ENCODE measurements at regions not wholly inside any gene's neighbourhood (a gene's known extent, or its start where the extent isn't known, plus 50 kb on each side); places are given as distances from the start of the nearest gene placed in this dataset.

GRCh38 chr2:150695451-150696135, 208.1 kb upstream of the RND3 start:
- Histone ChIP-seq H3K27me3 (ENCODE audit: control insufficient read depth in 2 of 2, insufficient read depth in 1 of 2, low read length in 1 of 2) (no peaks in the 10 kb centered on the region), H3K36me3 (ENCODE audit: control insufficient read depth in 2 of 2, insufficient read depth in 2 of 2, low read length in 1 of 2) (no peaks in the 10 kb centered on the region), H3K4me3 (ENCODE audit: low read length in 2 of 2) (no peak overlapping the region), H3K27ac (ENCODE audit: low read depth in 1 of 2, low read length in 1 of 2) (no peak overlapping the region), H3K9me3 (ENCODE audit: control insufficient read depth in 2 of 2, insufficient read depth in 1 of 2, low read length in 1 of 2) (no peaks in the 10 kb centered on the region), H3K4me1 (ENCODE audit: control insufficient read depth in 2 of 2, insufficient read depth in 2 of 2, low read length in 2 of 2) (no peaks in the 10 kb centered on the region)
- 76% methylated on average over 3 of the region's 3 CpGs for WGBS
- DNase-seq (ENCODE audit: low read depth in 6 of 9, low spot score in 9 of 9) = no peak

DNA sequence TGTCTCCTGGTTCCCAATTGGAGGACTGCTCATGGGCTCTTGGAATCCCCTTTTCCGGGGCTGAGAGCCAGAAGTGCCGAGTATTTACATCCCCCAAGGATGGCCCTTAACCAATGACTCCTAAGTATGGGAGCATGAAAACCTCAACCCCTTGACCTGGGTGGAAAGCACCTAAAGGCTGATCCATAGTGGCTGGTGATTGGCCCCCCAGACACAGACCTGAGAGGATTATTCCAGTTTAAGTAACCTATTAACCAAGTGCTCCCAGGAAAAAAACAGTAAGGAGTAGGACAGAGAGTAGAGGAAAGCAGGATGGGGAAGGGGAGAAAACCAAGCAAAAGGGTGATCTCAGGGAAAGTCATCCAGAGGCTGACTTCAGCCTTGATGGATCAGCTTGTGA, 206.1 kb upstream of the RND3 start:
- H3K9me3 ChIP-seq (ENCODE audit: control insufficient read depth in 2 of 2, insufficient read depth in 1 of 2, low read length in 1 of 2) = no peaks in the 10 kb centered on the region
- H3K4me1 ChIP-seq (ENCODE audit: control insufficient read depth in 2 of 2, insufficient read depth in 2 of 2, low read length in 2 of 2) = no peaks in the 10 kb centered on the region
- DNase-seq (ENCODE audit: low read depth in 6 of 9, low spot score in 9 of 9) = no peak
- H3K27ac ChIP-seq (ENCODE audit: low read depth in 1 of 2, low read length in 1 of 2) = no peak overlapping the region
- no peak overlapping the region for H3K4me3 ChIP-seq (ENCODE audit: low read length in 2 of 2)
- no peaks in the 10 kb centered on the region for H3K27me3 ChIP-seq (ENCODE audit: control insufficient read depth in 2 of 2, insufficient read depth in 1 of 2, low read length in 1 of 2)
- WGBS = 94% methylated on average over 2 of the region's 2 CpGs
- no peaks in the 10 kb centered on the region for H3K36me3 ChIP-seq (ENCODE audit: control insufficient read depth in 2 of 2, insufficient read depth in 2 of 2, low read length in 1 of 2)

- Histone ChIP-seq H3K36me3 (ENCODE audit: control insufficient read depth in 2 of 2, insufficient read depth in 2 of 2, low read length in 1 of 2) (no peaks in the 10 kb centered on the region), H3K27me3 (ENCODE audit: control insufficient read depth in 2 of 2, insufficient read depth in 1 of 2, low read length in 1 of 2) (no peaks in the 10 kb centered on the region), H3K27ac (ENCODE audit: low read depth in 1 of 2, low read length in 1 of 2) (no peak overlapping the region), H3K4me1 (ENCODE audit: control insufficient read depth in 2 of 2, insufficient read depth in 2 of 2, low read length in 2 of 2) (no peaks in the 10 kb centered on the region), H3K4me3 (ENCODE audit: low read length in 2 of 2) (no peak overlapping the region), H3K9me3 (ENCODE audit: control insufficient read depth in 2 of 2, insufficient read depth in 1 of 2, low read length in 1 of 2) (no peaks in the 10 kb centered on the region)
- no peak for DNase-seq (ENCODE audit: low read depth in 6 of 9, low spot score in 9 of 9)
- 96% methylated on average over 1 of the region's 1 CpG for WGBS
Measured at GRCh38 chr2:150690870-150691269, 203.4 kb upstream of the RND3 start.

- no peak for DNase-seq (ENCODE audit: low read depth in 6 of 9, low spot score in 9 of 9)
- WGBS = 91% methylated on average over 2 of the region's 2 CpGs
- Histone ChIP-seq H3K4me1 (ENCODE audit: control insufficient read depth in 2 of 2, insufficient read depth in 2 of 2, low read length in 2 of 2) (no peaks in the 10 kb centered on the region), H3K27ac (ENCODE audit: low read depth in 1 of 2, low read length in 1 of 2) (no peak overlapping the region), H3K4me3 (ENCODE audit: low read length in 2 of 2) (no peak overlapping the region), H3K36me3 (ENCODE audit: control insufficient read depth in 2 of 2, insufficient read depth in 2 of 2, low read length in 1 of 2) (no peaks in the 10 kb centered on the region), H3K27me3 (ENCODE audit: control insufficient read depth in 2 of 2, insufficient read depth in 1 of 2, low read length in 1 of 2) (no peaks in the 10 kb centered on the region), H3K9me3 (ENCODE audit: control insufficient read depth in 2 of 2, insufficient read depth in 1 of 2, low read length in 1 of 2) (no peaks in the 10 kb centered on the region)
Measured at GRCh38 chr2:150690261-150690660, 202.8 kb upstream of the RND3 start.

- 83% methylated on average over 2 of the region's 2 CpGs for WGBS
- Histone ChIP-seq H3K36me3 (ENCODE audit: control insufficient read depth in 2 of 2, insufficient read depth in 2 of 2, low read length in 1 of 2) (no peaks in the 10 kb centered on the region), H3K4me1 (ENCODE audit: control insufficient read depth in 2 of 2, insufficient read depth in 2 of 2, low read length in 2 of 2) (no peaks in the 10 kb centered on the region), H3K27me3 (ENCODE audit: control insufficient read depth in 2 of 2, insufficient read depth in 1 of 2, low read length in 1 of 2) (no peaks in the 10 kb centered on the region), H3K27ac (ENCODE audit: low read depth in 1 of 2, low read length in 1 of 2) (no peak overlapping the region), H3K4me3 (ENCODE audit: low read length in 2 of 2) (no peak overlapping the region), H3K9me3 (ENCODE audit: control insufficient read depth in 2 of 2, insufficient read depth in 1 of 2, low read length in 1 of 2) (no peaks in the 10 kb centered on the region)
- no peak for DNase-seq (ENCODE audit: low read depth in 6 of 9, low spot score in 9 of 9)
Measured at GRCh38 chr2:150689590-150689989, 202.1 kb upstream of the RND3 start.

DNA sequence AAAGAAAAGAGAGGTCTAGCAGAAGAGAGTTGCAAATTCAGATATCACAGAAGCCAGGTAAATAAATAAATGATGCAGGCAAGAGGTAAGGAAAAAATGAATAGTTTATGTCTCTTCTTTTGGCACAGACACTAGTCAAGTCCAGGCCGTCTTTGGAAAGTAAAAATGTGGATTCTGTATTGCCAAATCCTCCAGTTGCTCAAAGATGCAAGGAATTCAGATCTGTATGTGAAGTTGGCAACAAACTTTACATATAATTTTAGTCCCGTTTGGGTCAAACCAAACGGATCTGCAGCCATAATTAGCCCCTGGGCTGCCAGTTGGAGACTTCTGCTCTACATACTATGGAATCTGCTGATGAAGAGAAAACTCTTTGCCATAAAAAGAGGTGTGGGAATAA, 200.5 kb upstream of the RND3 start:
- Histone ChIP-seq H3K9me3 (ENCODE audit: control insufficient read depth in 2 of 2, insufficient read depth in 1 of 2, low read length in 1 of 2) (no peaks in the 10 kb centered on the region), H3K27me3 (ENCODE audit: control insufficient read depth in 2 of 2, insufficient read depth in 1 of 2, low read length in 1 of 2) (no peaks in the 10 kb centered on the region), H3K4me1 (ENCODE audit: control insufficient read depth in 2 of 2, insufficient read depth in 2 of 2, low read length in 2 of 2) (no peaks in the 10 kb centered on the region), H3K27ac (ENCODE audit: low read depth in 1 of 2, low read length in 1 of 2) (no peak overlapping the region), H3K4me3 (ENCODE audit: low read length in 2 of 2) (no peak overlapping the region), H3K36me3 (ENCODE audit: control insufficient read depth in 2 of 2, insufficient read depth in 2 of 2, low read length in 1 of 2) (no peaks in the 10 kb centered on the region)
- WGBS = 89% methylated on average over 3 of the region's 3 CpGs
- DNase-seq (ENCODE audit: low read depth in 6 of 9, low spot score in 9 of 9) = no peak

GRCh38 chr2:150686391-150686790, 198.9 kb upstream of the RND3 start:
- Histone ChIP-seq H3K4me1 (ENCODE audit: control insufficient read depth in 2 of 2, insufficient read depth in 2 of 2, low read length in 2 of 2) (no peaks in the 10 kb centered on the region), H3K9me3 (ENCODE audit: control insufficient read depth in 2 of 2, insufficient read depth in 1 of 2, low read length in 1 of 2) (no peaks in the 10 kb centered on the region), H3K27ac (ENCODE audit: low read depth in 1 of 2, low read length in 1 of 2) (no peak overlapping the region), H3K4me3 (ENCODE audit: low read length in 2 of 2) (no peak overlapping the region), H3K27me3 (ENCODE audit: control insufficient read depth in 2 of 2, insufficient read depth in 1 of 2, low read length in 1 of 2) (no peaks in the 10 kb centered on the region), H3K36me3 (ENCODE audit: control insufficient read depth in 2 of 2, insufficient read depth in 2 of 2, low read length in 1 of 2) (no peaks in the 10 kb centered on the region)
- WGBS = 92% methylated on average over 1 of the region's 1 CpG
- no peak for DNase-seq (ENCODE audit: low read depth in 6 of 9, low spot score in 9 of 9)

DNA sequence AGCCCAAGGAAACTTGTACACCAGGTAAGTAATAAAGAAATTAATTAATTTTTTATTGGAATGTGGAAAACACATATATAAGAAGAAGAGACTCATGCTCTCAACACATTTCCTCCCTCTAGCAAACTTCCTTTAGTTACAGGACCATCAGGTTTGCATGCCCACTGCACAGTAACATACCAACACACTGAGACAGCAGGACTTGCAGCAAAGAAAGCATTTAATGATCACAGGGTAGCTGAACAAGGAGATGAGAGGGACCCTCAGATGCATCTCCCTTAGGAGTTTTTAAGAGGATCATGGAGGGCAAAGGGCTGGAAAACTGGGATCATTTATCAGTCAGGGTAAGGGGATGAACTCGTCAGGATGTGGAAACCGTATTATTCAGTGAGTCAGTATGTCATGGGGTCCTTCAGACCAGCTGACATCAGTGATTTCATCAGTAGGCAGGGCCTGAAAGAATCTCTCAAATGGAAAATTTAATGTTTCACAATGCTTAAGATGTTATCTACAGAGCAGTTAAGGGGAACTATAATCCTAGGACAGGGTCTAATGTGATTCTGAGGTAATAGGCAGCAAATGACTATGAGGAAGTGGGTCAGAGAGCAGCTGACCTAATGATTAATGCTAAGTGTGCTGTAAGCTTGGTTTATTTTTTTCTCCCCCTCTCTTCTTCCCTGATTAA, 193.8 kb upstream of the RND3 start:
- Histone ChIP-seq H3K27ac (ENCODE audit: low read depth in 1 of 2, low read length in 1 of 2) (no peak overlapping the region), H3K4me3 (ENCODE audit: low read length in 2 of 2) (no peak overlapping the region), H3K9me3 (ENCODE audit: control insufficient read depth in 2 of 2, insufficient read depth in 1 of 2, low read length in 1 of 2) (no peaks in the 10 kb centered on the region), H3K36me3 (ENCODE audit: control insufficient read depth in 2 of 2, insufficient read depth in 2 of 2, low read length in 1 of 2) (no peaks in the 10 kb centered on the region), H3K4me1 (ENCODE audit: control insufficient read depth in 2 of 2, insufficient read depth in 2 of 2, low read length in 2 of 2) (no peaks in the 10 kb centered on the region), H3K27me3 (ENCODE audit: control insufficient read depth in 2 of 2, insufficient read depth in 1 of 2, low read length in 1 of 2) (no peaks in the 10 kb centered on the region)
- WGBS = 96% methylated on average over 2 of the region's 2 CpGs
- no peak for DNase-seq (ENCODE audit: low read depth in 6 of 9, low spot score in 9 of 9)

- Histone ChIP-seq H3K4me3 (ENCODE audit: low read length in 2 of 2) (no peak overlapping the region), H3K36me3 (ENCODE audit: control insufficient read depth in 2 of 2, insufficient read depth in 2 of 2, low read length in 1 of 2) (no peaks in the 10 kb centered on the region), H3K4me1 (ENCODE audit: control insufficient read depth in 2 of 2, insufficient read depth in 2 of 2, low read length in 2 of 2) (no peaks in the 10 kb centered on the region), H3K27me3 (ENCODE audit: control insufficient read depth in 2 of 2, insufficient read depth in 1 of 2, low read length in 1 of 2) (no peaks in the 10 kb centered on the region), H3K27ac (ENCODE audit: low read depth in 1 of 2, low read length in 1 of 2) (no peak overlapping the region), H3K9me3 (ENCODE audit: control insufficient read depth in 2 of 2, insufficient read depth in 1 of 2, low read length in 1 of 2) (no peaks in the 10 kb centered on the region)
- WGBS = 95% methylated on average over 8 of the region's 8 CpGs
- DNase-seq (ENCODE audit: low read depth in 6 of 9, low spot score in 9 of 9) = no peak
Measured at GRCh38 chr2:150679456-150680120, 192.1 kb upstream of the RND3 start.

Data from thymus (tissue), 11 donors.